NCI-H446 treated with DMSO at 0.1 percent for 48 hours (cell line): ENCODE measurements at regions not wholly inside any gene's neighbourhood (a gene's known extent, or its start where the extent isn't known, plus 50 kb on each side); places are given as distances from the start of the nearest gene placed in this dataset.
"Not testable (repeated sequence)": the region's sequence is repeated elsewhere in the genome, so short reads cannot be mapped to it uniquely, and the experiment has no call there.

Source experiments
- DNase-seq: peaks from one replicate; lab custom pipeline; 2025; lab: John Stamatoyannopoulos, UW

GRCh38 chr10:60569681-60570080 is 180.0 kb upstream of the ANK3 start:
- DNase-seq = no peak

GRCh38 chr10:60566096-60566495 is 176.4 kb upstream of the ANK3 start:
- no peak for DNase-seq

GRCh38 chr10:60565492-60565891 is 175.8 kb upstream of the ANK3 start:
- DNase-seq = no peak

- DNase-seq = no peak
Observed at GRCh38 chr10:60564475-60564874, 174.8 kb upstream of the ANK3 start.

GRCh38 chr10:60560451-60560850 is 170.8 kb upstream of the ANK3 start:
- no peak for DNase-seq

GRCh38 chr10:60555700-60556099 is 166.0 kb upstream of the ANK3 start:
- no peak for DNase-seq

- no peak for DNase-seq
Observed at GRCh38 chr10:60549686-60550085, 160.0 kb upstream of the ANK3 start.

- DNase-seq = no peak
Observed at GRCh38 chr10:60542657-60543056, 153.0 kb upstream of the ANK3 start.

GRCh38 chr10:60541451-60541850 is 151.8 kb upstream of the ANK3 start:
- DNase-seq = no peak

GRCh38 chr10:60537697-60538096 is 148.0 kb upstream of the ANK3 start:
- no peak for DNase-seq

- DNase-seq = no peak
Observed at GRCh38 chr10:60536529-60537114, 146.9 kb upstream of the ANK3 start.

- no peak for DNase-seq
Observed at GRCh38 chr10:60535427-60535826, 145.8 kb upstream of the ANK3 start.

GRCh38 chr10:60534761-60535389 is 145.2 kb upstream of the ANK3 start:
- no peak for DNase-seq

GRCh38 chr10:60532696-60533468 is 143.2 kb upstream of the ANK3 start:
- DNase-seq = no peak

GRCh38 chr10:60531006-60531405 is 141.3 kb upstream of the ANK3 start:
- no peak for DNase-seq

- DNase-seq = no peak
Observed at GRCh38 chr10:60527676-60528075, 138.0 kb upstream of the ANK3 start.

GRCh38 chr10:60525716-60526585 is 136.3 kb upstream of the ANK3 start:
- DNase-seq = no peak

- no peak for DNase-seq
Observed at GRCh38 chr10:60524541-60524940, 134.9 kb upstream of the ANK3 start.

- DNase-seq = not testable (repeated sequence)
Observed at GRCh38 chr10:60523371-60523770, 133.7 kb upstream of the ANK3 start.

GRCh38 chr10:60522617-60523016 is 132.9 kb upstream of the ANK3 start:
- no peak for DNase-seq

- no peak for DNase-seq
Observed at GRCh38 chr10:60521974-60522405, 132.3 kb upstream of the ANK3 start.

GRCh38 chr10:60518745-60519144 is 129.1 kb upstream of the ANK3 start:
- no peak for DNase-seq
